HG03432 (cell line): ENCODE measurements at regions not wholly inside any gene's neighbourhood (a gene's known extent, or its start where the extent isn't known, plus 50 kb on each side); places are given as distances from the start of the nearest gene placed in this dataset.
"Not testable (repeated sequence)": the region's sequence is repeated elsewhere in the genome, so short reads cannot be mapped to it uniquely, and the experiment has no call there.

ENCODE experiments used
- ATAC-seq: cut with Tn5 transposase; IDR thresholded peaks from one replicate; pipeline ENCODE4 v1.9.1; 2021; ENCODE audit warnings: mild to moderate bottlenecking, moderate library complexity; ENCODE audit not compliant: unreplicated experiment

DNA sequence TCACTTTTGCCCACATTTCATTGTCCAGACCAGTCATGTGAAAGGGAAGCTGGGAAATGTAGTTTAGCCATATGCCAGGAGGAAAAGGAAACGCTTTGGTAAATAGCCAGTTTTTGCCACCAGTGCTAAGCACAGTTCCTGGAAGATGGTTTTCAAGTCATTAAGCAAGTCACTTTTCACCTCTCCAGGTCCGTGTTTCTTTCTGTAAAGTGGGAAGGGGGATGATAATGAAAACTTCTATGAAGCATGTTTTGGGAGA lies 96.6 kb upstream of the TPTE start:
- ATAC-seq = not testable (repeated sequence)

DNA sequence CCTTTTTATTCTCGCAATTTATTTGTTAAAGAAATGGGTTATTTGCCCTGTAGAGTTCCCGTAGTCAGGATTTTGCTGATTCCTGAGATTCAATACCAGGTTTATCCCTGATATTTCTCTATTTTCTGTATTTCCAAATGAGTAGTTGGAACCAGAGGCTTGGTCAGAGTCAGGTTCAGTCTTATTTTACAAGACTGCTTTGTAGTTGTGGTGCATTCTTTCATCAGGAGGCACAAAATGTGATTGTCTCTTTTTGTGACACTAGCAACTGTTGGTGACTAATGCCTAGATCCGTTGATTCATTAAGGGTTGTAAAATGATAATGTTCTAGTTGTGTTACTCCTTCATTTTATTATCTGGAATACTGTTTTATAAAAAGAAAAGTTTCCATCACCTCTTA lies 95.5 kb upstream of the TPTE start:
- no peak for ATAC-seq

DNA sequence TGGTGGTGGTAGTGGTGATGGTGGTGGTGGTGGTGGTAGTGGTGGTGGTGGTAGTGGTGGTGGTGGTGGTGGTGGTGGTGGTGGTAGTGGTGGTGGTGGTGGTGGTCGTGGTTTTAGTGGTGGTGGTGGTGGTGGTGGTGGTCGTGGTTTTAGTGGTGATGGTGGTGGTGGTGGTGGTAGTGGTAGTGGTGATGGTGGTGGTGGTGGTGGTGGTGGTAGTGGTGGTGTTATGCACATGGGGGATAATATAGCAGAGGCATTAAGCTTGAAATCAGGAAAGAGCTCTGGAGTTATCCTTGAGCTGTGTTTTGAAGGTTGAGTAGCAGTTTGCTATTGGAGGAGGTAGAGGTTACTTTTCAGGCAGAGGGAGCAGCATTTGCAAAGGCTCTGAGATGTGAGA lies 94.6 kb upstream of the TPTE start:
- not testable (repeated sequence) for ATAC-seq

DNA sequence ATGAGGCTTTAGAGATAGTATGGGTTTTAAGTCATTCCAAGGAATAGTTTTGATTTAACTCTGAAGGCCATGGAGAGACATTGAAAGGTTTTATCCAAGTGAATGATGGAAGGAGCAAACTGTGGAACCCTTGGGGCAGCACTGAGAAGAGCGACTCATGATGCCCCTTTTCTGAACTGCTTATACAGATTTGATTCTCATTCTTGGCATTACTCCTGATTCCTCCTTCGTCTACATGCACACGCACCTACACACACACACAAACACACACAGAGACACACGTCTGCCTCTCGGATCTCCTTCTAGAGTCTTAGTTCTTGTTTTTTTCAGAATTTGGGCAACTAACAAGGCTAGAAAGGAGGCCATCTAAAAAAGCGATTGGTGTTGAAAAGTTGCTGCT lies 94.1 kb upstream of the TPTE start:
- not testable (repeated sequence) for ATAC-seq

DNA sequence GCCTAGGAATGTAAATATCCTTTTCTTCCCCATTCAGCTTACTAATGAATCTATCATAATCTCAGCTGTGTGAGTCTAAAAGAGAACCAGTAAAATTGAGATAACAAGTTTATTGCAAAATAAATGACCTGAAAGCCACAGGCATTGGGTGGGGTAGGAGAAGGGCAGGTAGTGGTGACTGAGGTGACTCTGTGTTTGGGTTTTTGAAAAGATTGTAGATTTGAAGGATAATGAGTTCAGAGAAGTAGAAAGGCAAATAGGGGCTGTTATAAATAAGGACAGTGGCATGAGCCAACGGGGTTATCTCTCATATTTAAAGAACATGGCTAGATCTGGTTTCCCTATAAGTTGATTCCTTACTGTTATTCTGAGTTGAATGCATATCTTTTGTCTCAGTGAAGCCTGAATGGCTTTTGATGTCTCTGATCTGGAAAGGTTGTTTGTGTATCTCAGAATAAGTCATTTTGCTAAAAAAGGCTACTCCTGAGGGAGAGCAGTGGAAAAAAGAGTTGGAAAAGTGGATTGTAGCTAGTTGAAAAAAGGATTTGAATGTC lies 92.3 kb upstream of the TPTE start:
- not testable (repeated sequence) for ATAC-seq

DNA sequence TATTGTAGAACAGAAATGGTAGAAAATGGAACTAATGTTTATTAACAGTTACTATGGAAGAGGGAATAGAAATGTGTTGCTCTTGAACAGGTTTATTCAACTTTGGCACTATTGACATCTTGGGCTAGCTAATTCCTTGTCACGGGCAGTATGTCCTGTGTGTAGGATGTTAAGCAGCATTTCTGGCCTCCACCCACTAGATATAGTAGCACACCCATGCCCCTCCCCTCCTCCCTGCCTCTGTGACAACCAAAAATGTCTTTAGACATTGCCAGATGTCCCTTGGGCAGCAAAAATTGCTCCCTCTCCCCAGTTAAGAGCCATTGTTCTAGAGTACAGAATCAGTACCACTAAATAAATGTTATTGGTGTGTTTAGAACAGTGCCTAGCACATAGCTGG lies 91.4 kb upstream of the TPTE start:
- ATAC-seq = no peak

DNA sequence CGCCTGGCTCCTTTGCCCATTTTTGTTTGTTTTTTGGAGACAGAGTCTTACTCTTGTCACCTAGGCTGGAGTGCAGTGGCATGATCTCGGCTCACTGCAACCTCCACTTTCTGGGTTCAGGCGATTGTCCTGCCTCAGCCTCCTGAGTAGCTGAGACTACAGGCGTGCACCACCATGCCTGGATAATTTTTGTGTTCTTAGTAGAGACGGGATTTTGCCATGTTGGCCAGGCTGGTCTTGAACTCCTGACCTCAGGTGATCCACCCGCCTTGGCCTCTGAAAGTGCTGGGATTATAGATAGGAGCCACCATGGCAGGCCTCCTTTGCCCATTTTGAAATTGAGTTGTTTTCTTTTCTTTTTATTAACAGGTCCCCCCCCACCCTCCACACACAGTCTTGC lies 89.4 kb upstream of the TPTE start:
- not testable (repeated sequence) for ATAC-seq

DNA sequence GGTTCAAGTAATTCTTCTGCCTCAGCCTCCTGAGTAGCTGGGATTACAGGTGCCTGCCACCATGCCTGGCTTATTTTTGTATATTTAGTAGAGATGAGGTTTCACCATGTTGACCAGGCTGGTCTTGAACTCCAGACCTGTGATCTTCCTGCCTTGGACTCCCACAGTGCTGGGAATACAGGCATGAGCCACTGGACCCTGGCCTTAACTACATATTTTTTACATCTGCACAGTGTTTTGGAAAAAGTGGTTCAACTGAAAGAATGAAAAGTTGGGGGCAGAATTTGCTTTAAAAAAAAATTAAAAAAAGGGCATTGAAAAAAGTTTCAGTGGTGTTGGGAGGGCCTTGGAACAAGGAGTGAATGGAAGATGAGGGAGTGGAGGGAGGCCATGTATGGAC lies 88.9 kb upstream of the TPTE start:
- ATAC-seq = not testable (repeated sequence)

DNA sequence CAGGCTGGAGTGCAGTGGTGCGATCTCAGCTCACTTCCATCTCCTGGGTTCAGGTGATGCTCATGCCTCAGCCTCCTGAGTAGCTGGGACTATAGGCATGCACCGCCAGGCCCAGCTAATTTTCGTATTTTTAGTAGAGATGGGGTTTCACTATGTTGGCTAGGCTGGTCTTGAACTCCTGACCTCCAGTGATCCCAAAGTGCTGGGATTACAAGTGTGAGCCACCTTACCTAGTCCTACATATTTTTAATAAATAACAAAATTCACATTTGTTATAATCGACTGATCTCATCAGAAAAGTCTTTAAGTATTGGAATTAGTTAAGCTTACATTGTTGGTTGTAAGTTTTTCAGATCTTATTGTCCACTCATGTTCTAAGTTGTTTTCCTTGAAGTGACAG lies 83.4 kb upstream of the TPTE start:
- not testable (repeated sequence) for ATAC-seq

DNA sequence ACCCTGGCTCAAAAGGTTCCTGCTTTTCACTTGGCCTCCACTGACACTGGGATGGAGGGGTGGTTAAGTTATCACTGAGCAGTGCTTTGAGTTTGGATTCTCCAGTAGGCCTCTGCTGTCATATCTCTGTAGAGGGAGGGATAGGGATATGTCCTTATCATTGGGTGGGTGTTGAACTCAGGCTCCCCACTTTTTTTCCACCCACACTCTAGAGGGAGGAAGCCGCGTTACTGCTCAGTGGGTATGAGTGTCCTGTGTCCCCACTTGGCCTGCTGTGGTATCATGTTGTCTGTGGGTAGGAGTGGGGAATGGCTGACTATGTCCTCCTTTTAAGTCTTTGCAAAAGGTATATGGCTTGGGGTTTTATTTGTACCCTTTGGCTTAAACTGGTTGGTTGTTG lies 80.7 kb upstream of the TPTE start:
- not testable (repeated sequence) for ATAC-seq

DNA sequence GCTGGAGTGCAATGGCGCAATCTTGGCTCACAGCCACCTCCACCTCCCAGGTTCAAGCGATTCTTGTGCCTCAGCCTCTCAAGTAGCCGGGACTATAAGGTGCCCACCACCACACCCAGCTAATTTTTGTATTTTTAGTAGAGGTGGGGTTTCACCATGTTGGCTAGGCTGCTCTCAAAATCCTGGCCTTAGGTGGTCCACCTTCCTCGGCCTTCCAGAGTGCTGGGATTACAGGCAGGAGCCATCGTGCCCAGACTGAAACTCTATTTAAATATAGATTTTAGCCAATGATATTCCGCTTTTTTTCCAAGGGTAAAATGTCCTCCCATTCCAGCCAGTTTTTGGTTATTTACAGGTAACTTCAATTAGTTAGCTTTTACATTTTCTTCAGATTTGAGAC lies 79.4 kb upstream of the TPTE start:
- ATAC-seq = not testable (repeated sequence)

DNA sequence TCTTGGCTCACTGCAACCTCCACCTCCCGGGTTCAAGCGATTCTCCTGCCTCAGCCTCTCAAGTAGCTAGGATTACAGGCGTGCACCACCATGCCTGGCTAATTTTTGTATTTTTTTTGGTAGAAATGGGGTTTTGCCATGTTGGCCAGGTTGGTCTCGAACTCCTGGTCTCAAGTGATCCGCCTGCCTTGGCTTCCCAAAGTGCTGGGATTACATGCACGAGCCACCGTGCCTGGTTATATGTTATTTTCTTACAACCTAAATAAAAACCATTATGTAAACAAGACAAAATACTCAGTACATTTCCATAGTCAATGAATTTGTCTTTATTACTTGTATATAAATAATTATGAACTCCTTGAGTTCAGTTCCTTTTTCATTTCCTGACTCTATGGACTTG lies 75.7 kb upstream of the TPTE start:
- ATAC-seq = not testable (repeated sequence)

DNA sequence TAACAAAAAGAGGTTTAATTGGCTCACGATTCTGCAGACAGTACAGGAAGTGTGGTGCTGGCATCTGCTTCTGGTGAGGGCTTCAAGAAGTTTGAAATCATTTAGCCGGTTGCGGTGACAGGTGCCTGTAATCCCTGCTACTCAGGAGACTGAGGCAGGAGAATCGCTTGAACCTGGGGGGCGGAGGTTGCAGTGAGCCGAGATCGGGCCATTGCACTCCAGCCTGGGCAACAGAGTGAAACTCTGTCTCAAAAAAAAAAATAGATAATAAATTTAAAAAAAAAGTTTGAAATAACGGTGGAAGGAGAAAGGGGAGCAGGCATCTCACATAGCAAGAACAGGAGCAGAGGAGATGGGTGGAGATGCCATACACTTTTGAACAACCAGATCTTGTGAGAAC lies 71.9 kb upstream of the TPTE start:
- ATAC-seq = not testable (repeated sequence)

DNA sequence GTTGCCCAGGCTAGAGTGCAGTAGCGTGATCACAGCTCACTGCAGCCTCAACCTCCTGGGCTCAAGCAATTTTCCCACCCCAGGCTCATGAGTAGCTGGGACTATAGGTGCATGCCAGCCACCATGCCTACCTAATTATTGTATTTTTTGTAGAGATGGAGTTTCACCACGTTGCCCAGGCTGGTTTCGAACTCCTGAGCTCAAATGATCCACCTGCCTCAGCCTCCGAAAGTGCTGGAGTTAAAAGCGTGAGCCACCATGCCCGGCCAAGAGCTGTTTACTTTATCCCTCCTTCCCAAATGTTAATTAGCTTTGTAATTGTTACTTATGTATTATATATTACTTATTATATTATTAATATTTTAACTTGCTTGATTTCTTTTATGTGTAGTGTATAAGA lies 70.1 kb upstream of the TPTE start:
- ATAC-seq = not testable (repeated sequence)

DNA sequence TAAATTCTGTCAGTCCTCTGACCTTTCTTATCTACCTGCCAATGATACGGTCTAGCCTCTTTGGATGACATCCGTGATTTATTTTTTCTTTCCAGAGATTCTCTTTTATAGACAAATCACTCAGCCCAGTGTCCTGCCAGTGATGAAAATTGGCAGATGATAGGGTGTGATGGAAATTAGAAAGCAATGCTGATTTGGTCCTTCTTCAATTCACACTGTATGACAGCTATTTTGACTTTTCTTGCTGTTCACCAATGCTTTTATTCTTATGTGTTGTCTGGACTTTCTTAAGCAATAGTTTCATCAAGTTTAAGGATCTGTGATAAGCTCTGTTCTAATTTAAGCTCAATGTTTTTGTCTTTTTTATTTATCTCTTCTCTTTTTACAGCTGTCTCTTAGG lies 63.6 kb upstream of the TPTE start:
- not testable (repeated sequence) for ATAC-seq

DNA sequence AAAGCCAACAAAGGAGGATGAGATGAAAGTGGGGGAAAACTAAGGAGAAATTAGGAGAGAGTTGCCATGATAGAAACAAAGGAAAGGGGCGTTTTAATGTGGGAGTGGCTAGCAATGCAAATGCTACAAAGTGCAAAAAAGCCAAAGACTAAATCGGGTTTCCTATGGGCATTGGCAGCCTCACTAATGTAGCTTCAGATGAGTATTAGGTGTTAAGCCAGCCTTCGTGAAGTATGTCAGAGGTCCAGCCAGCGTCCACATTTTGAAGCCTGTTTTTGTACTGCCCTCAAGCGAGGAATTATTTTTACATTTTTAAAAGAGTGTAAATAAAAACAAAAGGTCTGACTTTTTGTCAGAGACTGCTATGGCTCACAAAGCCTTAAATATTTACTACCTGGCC lies 60.4 kb upstream of the TPTE start:
- ATAC-seq = not testable (repeated sequence)

DNA sequence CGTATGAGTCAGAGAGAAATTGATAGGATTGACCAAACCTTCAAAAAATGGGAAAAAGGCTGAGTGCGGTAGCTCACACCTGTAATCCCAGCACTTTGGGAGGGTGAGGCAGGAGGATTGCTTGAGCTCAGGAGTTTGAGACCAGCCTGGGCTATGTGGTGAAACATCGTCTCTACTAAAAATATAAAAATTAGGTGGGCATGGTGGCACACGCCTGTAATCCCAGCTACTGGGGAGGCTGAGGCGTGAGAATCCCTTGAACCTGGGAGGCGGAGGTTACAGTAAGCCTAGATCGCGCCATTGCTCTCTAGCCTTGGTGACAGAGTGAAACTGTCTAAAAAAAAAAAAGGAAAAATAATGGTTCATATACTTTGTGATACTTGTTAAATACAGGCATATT lies 59.9 kb upstream of the TPTE start:
- not testable (repeated sequence) for ATAC-seq

DNA sequence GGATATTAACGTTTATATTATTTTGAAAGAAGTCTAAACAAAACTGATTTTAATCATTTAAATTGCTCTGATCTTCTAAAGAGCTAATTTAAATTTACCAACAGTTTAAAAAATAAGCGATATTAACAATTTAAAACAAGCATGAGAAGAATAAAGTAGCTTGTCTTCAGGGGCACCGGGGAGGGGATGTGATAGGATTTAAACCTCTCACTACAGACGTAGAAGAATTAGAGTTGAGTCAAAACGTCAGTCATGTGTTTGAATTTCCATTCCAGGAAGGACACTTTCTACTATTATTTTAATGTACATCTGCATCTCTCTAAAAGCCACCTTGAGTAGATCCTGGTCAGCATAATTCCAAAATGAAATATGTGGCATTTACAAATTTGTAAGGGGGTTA lies 58.2 kb upstream of the TPTE start:
- no peak for ATAC-seq

DNA sequence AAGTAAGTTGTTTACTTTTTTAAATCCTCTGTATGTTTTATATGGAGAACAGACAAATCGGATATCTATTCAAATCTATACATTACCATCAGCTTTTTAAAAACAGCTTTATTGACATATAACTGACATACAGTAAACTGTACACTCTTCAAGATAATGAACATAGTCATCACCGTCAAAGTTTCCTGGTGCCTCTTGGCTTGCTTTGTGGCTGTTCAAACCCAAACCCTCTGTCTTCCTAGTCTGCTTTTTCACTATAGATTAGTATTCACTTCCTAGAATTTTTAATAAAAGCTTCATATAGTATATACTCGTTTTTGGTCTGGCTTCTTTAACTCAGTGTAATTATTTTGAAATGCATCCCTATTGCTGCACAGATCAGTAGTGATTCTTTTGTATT lies 56.4 kb upstream of the TPTE start:
- ATAC-seq = no peak

DNA sequence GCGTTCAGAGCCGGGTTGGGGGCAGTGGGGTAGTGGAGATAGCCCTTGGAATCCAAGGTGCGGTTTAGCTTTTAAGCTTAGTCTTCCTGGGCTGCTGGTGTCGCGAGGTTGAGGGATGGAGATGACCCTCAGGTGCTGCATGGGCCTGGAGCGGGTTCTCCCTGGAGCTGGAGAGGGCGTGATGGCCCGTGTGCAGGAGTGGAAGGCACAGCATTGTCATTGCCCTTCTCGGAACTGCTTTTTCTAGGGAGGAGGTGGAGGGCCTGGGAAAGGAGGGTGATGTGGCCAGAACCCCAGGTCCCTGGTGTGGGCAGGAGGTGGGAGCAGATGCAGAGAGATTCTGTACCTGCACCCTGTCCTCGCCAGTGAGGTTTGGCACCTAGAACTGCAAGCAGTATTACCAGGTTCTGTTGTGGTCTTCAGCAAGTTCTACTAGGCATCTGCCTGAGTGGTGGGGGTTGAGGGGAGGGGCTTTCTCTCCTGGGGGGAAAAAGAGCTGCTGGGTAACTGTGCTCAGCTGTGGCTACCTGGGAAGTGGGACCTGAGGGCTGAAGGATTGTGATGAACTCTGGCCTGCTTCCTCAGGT lies 55.8 kb upstream of the TPTE start:
- ATAC-seq = not testable (repeated sequence)

DNA sequence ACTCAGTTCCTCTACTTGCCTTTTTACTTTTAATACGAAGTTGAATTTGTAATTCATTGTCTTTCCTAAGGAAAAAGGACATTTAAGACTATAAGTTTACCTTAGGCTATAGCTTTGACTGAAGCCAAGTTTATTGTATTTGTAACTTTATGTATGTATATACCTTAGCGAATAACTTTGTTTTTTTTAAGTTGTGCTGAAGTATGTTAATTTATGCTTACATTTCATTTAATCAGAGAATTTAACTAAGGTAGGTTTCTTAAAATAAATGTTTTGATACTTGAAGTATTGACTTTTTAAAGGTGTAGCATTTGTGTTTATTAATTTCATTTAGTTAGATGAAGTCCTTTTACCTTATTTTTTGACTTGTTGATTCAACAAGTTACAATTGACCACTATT lies 55.2 kb upstream of the TPTE start:
- no peak for ATAC-seq
